ENCODE measurements at regions not wholly inside any gene's neighbourhood (a gene's known extent, or its start where the extent isn't known, plus 50 kb on each side); places are given as distances from the start of the nearest gene placed in this dataset.

- in situ Hi-C loops (cut with HindIII; ENCODE audit: low pct_unique_long_range_greater_than_20kb, low sequenced_read_pairs), result no loop called here
- DNase-seq (ENCODE audit: low read depth), result no peak
These were observed 575.8 kb downstream of the TOX3 start for GRCh38 chr16:51971184-51971583.

- in situ Hi-C loops (cut with HindIII; ENCODE audit: low pct_unique_long_range_greater_than_20kb, low sequenced_read_pairs), result no loop called here
- no peak for DNase-seq (ENCODE audit: low read depth)
These were observed 578.2 kb downstream of the TOX3 start for GRCh38 chr16:51968749-51969148.

- in situ Hi-C loops (cut with HindIII; ENCODE audit: low pct_unique_long_range_greater_than_20kb, low sequenced_read_pairs), result no loop called here
These were observed 579.3 kb downstream of the TOX3 start for GRCh38 chr16:51967646-51968045.

GRCh38 chr16:51960931-51961330, 586.0 kb downstream of the TOX3 start:
- in situ Hi-C loops (cut with HindIII; ENCODE audit: low pct_unique_long_range_greater_than_20kb, low sequenced_read_pairs), result no loop called here
- DNase-seq (ENCODE audit: low read depth), result no peak

More at GRCh38 chr16:51967646-51968045, 579.3 kb downstream of the TOX3 start:
- no peak for DNase-seq (ENCODE audit: low read depth)

- in situ Hi-C loops (cut with HindIII; ENCODE audit: low pct_unique_long_range_greater_than_20kb, low sequenced_read_pairs), result no loop called here
These were observed 593.5 kb downstream of the TOX3 start for GRCh38 chr16:51953286-51953985.

GRCh38 chr16:51952500-51952899, 594.4 kb downstream of the TOX3 start:
- in situ Hi-C loops (cut with HindIII; ENCODE audit: low pct_unique_long_range_greater_than_20kb, low sequenced_read_pairs), result no loop called here
- no peak for DNase-seq (ENCODE audit: low read depth)

More at GRCh38 chr16:51953286-51953985, 593.5 kb downstream of the TOX3 start:
- no peak for DNase-seq (ENCODE audit: low read depth)

- DNase-seq (ENCODE audit: low read depth), result no peak
- in situ Hi-C loops (cut with HindIII; ENCODE audit: low pct_unique_long_range_greater_than_20kb, low sequenced_read_pairs), result no loop called here
These were observed 595.2 kb downstream of the TOX3 start for GRCh38 chr16:51951668-51952298.

GRCh38 chr16:51950118-51950780, 596.7 kb downstream of the TOX3 start:
- in situ Hi-C loops (cut with HindIII; ENCODE audit: low pct_unique_long_range_greater_than_20kb, low sequenced_read_pairs), result no loop called here
- DNase-seq (ENCODE audit: low read depth), result no peak

GRCh38 chr16:51949282-51949681, 597.7 kb downstream of the TOX3 start:
- in situ Hi-C loops (cut with HindIII; ENCODE audit: low pct_unique_long_range_greater_than_20kb, low sequenced_read_pairs), result no loop called here
- DNase-seq (ENCODE audit: low read depth), result no peak

GRCh38 chr16:51941412-51941811, 605.5 kb downstream of the TOX3 start:
- no peak for DNase-seq (ENCODE audit: low read depth)
- in situ Hi-C loops (cut with HindIII; ENCODE audit: low pct_unique_long_range_greater_than_20kb, low sequenced_read_pairs), result no loop called here

- no peak for DNase-seq (ENCODE audit: low read depth)
- in situ Hi-C loops (cut with HindIII; ENCODE audit: low pct_unique_long_range_greater_than_20kb, low sequenced_read_pairs), result no loop called here
These were observed 606.8 kb downstream of the TOX3 start for GRCh38 chr16:51940183-51940582.

GRCh38 chr16:51939378-51939871, 607.5 kb downstream of the TOX3 start:
- DNase-seq (ENCODE audit: low read depth), result no peak
- in situ Hi-C loops (cut with HindIII; ENCODE audit: low pct_unique_long_range_greater_than_20kb, low sequenced_read_pairs), result no loop called here

- DNase-seq (ENCODE audit: low read depth), result no peak
- in situ Hi-C loops (cut with HindIII; ENCODE audit: low pct_unique_long_range_greater_than_20kb, low sequenced_read_pairs), result no loop called here
These were observed 608.1 kb downstream of the TOX3 start for GRCh38 chr16:51938861-51939260.

GRCh38 chr16:51937771-51938170, 609.2 kb downstream of the TOX3 start:
- in situ Hi-C loops (cut with HindIII; ENCODE audit: low pct_unique_long_range_greater_than_20kb, low sequenced_read_pairs), result no loop called here
- DNase-seq (ENCODE audit: low read depth), result no peak

GRCh38 chr16:51936846-51937245, 610.1 kb downstream of the TOX3 start:
- no peak for DNase-seq (ENCODE audit: low read depth)
- in situ Hi-C loops (cut with HindIII; ENCODE audit: low pct_unique_long_range_greater_than_20kb, low sequenced_read_pairs), result no loop called here

GRCh38 chr16:51932317-51932716, 614.6 kb downstream of the TOX3 start:
- no peak for DNase-seq (ENCODE audit: low read depth)
- in situ Hi-C loops (cut with HindIII; ENCODE audit: low pct_unique_long_range_greater_than_20kb, low sequenced_read_pairs), result no loop called here

- no peak for DNase-seq (ENCODE audit: low read depth)
- in situ Hi-C loops (cut with HindIII; ENCODE audit: low pct_unique_long_range_greater_than_20kb, low sequenced_read_pairs), result no loop called here
These were observed 615.3 kb downstream of the TOX3 start for GRCh38 chr16:51931653-51932052.

GRCh38 chr16:51924744-51925143, 622.2 kb downstream of the TOX3 start:
- in situ Hi-C loops (cut with HindIII; ENCODE audit: low pct_unique_long_range_greater_than_20kb, low sequenced_read_pairs), result no loop called here
- no peak for DNase-seq (ENCODE audit: low read depth)

- no peak for DNase-seq (ENCODE audit: low read depth)
- in situ Hi-C loops (cut with HindIII; ENCODE audit: low pct_unique_long_range_greater_than_20kb, low sequenced_read_pairs), result no loop called here
These were observed 624.5 kb downstream of the TOX3 start for GRCh38 chr16:51922476-51922875.
